Small intestine (tissue), 7 donors: ENCODE measurements at regions not wholly inside any gene's neighbourhood (a gene's known extent, or its start where the extent isn't known, plus 50 kb on each side); places are given as distances from the start of the nearest gene placed in this dataset.

ENCODE experiments used
- DNase-seq, 2 donors: peaks; one replicate each; pipeline versions ENCODE4 v3.0.0 to v3.0.0-alpha.2; 2013
- FAIRE-seq: peaks from 2 replicates; lab custom pipeline; 2012; peaks lifted over from hg19 to GRCh38; lab: Jason Lieb, UNC
- H3K27ac ChIP-seq, 3 donors: one replicate each; pipeline ENCODE4 v1.5.1; 2013; ENCODE audit warnings: low read length in 2 of 3, mild to moderate bottlenecking in 2 of 3, control low read depth in 1 of 3, inconsistent platforms in 1 of 3, low read depth in 1 of 3, moderate library complexity in 1 of 3
- H3K27me3 ChIP-seq, 3 donors: one replicate each; pipeline ENCODE4 v1.6.1; 2013; ENCODE audit warnings: low read length in 3 of 3, inconsistent platforms in 1 of 3; ENCODE audit not compliant: control insufficient read depth in 3 of 3, insufficient read depth in 3 of 3
- H3K36me3 ChIP-seq, 3 donors: one replicate each; pipeline ENCODE4 v1.6.1; 2013; ENCODE audit warnings: low read length in 3 of 3, inconsistent platforms in 1 of 3, low read depth in 1 of 3, mild to moderate bottlenecking in 1 of 3, moderate library complexity in 1 of 3; ENCODE audit not compliant: control insufficient read depth in 3 of 3, insufficient read depth in 2 of 3
- H3K4me1 ChIP-seq, 3 donors: one replicate each; pipeline ENCODE4 v1.6.1; 2013; ENCODE audit warnings: low read length in 2 of 3, inconsistent platforms in 1 of 3, low read depth in 1 of 3, mild to moderate bottlenecking in 1 of 3, moderate library complexity in 1 of 3; ENCODE audit not compliant: control insufficient read depth in 3 of 3, insufficient read depth in 2 of 3
- H3K4me3 ChIP-seq, 3 donors: one replicate each; pipeline ENCODE4 v1.5.1; 2013; ENCODE audit warnings: low read length in 3 of 3, control low read depth in 1 of 3, inconsistent platforms in 1 of 3, low read depth in 1 of 3, mild to moderate bottlenecking in 1 of 3, moderate library complexity in 1 of 3
- H3K9me3 ChIP-seq, 2 donors: one replicate each; pipeline ENCODE4 v1.6.1; 2013; ENCODE audit warnings: low read depth in 1 of 2, low read length in 1 of 2; ENCODE audit not compliant: control insufficient read depth in 2 of 2, insufficient read depth in 1 of 2
- WGBS, 3 donors: extraction: QIAGEN DNeasy Blood & Tissue Kit; methylation state at CpG; one replicate each; pipeline ENCODE4 v1.1.7; 2013; 5-methylcytosine and 5-hydroxymethylcytosine counted together
- donor health status: healthy with polysubstance abuse.
- donor health status: control.
- donor health status: control.
- donor health status: Bipolar disorder and iron deficiency.
- donor health status: healthy.

GRCh38 chr3:127520993-127521392 is 69.5 kb downstream of the TPRA1 start:
- Histone ChIP-seq H3K4me3 (no peak overlapping the region), H3K27ac (no peak overlapping the region), H3K4me1 (no peaks in the 10 kb centered on the region), H3K36me3 (no peaks in the 10 kb centered on the region), H3K9me3 (peaks cover 0 to 3% of the 10 kb centered on the region in 2 donors), H3K27me3 (peaks cover 0 to 4% (median 3%) of the 10 kb centered on the region in 3 donors)
- DNase-seq (no peak), FAIRE-seq (no peak)
- 61 to 81% (median 72%) methylated on average over 4 of the region's 4 CpGs for WGBS, 3 donors

DNA sequence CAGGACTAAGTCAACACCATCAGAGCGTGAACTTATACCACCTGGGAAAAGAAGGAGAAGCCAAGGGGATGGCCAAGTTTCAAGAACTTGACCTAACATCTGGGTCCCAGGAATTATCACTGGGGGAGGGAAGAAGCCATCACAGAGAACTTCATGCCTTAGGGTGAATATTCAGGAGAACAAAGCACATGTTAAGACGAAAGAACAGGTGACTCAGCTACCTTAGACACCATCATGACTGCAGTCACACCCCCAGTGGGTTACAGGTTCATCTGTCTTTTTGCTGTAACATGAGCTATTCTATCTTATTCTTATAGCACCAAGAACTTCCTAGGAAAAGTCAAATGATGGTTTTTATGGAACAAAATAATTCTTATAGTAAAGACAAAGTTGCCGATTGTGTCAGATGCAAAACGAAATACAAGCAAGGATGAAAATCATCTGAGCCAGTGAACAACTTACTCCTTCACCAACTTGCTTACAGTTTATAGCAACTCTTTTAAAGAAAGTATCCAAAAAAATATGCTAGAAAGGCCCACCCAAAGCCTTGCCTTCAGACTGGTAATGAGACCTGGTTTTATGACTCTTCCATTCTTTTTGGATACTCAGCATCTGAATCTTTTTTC is 72.0 kb downstream of the TPRA1 start:
- H3K9me3 ChIP-seq = peaks cover 0 to 3% of the 10 kb centered on the region in 2 donors
- FAIRE-seq (no peak), DNase-seq (no peak)
- no peak overlapping the region for H3K27ac ChIP-seq
- no peak overlapping the region for H3K4me3 ChIP-seq
- WGBS, 3 donors = 77 to 86% (median 79%) methylated on average over 4 of the region's 4 CpGs
- H3K4me1 ChIP-seq = no peaks in the 10 kb centered on the region
- no peaks in the 10 kb centered on the region for H3K36me3 ChIP-seq
- peaks cover 0 to 4% (median 3%) of the 10 kb centered on the region in 3 donors for H3K27me3 ChIP-seq

DNA sequence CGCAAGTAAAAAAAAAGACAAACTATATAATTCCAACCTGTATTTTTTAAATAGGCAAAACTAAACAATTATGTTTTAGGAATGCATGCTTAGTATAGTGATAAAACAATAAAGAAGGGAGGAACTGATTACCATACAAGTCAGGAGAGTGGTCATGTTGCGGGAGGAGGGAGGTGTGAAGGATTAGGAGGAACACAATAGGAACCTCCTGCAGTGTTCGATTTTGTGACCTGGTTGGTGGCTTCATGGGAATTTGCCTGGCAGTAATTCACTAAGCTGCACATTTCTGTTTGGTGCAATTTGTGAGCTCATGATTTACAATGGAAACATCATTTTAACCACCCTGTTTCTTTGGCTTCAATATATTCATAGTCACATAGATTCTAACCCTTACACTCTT is 78.3 kb downstream of the TPRA1 start:
- H3K36me3 ChIP-seq = no peaks in the 10 kb centered on the region
- no peak for FAIRE-seq
- no peak overlapping the region for H3K27ac ChIP-seq
- no peak for DNase-seq
- no peaks in the 10 kb centered on the region for H3K9me3 ChIP-seq
- H3K27me3 ChIP-seq = no peaks in the 10 kb centered on the region
- H3K4me3 ChIP-seq = no peak overlapping the region
- H3K4me1 ChIP-seq = no peaks in the 10 kb centered on the region
- 42 to 55% (median 45%) methylated on average over 3 of the region's 3 CpGs for WGBS, 3 donors

- Histone ChIP-seq H3K9me3 (peaks cover 0 to 9% of the 10 kb centered on the region in 2 donors), H3K4me3 (no peak overlapping the region), H3K4me1 (no peaks in the 10 kb centered on the region), H3K27ac (no peak overlapping the region), H3K27me3 (peaks cover 0 to under 1% (median 0%) of the 10 kb centered on the region in 3 donors), H3K36me3 (no peaks in the 10 kb centered on the region)
- DNase-seq = no peak
- FAIRE-seq = no peak
- WGBS, 3 donors = 83 to 96% (median 83%) methylated on average over 1 of the region's 1 CpG
Observed at GRCh38 chr3:127501177-127501576, 89.4 kb downstream of the TPRA1 start.

GRCh38 chr3:127497676-127498075 is 92.9 kb downstream of the TPRA1 start:
- no peak for FAIRE-seq
- WGBS, 3 donors = 54 to 78% (median 64%) methylated on average over 2 of the region's 2 CpGs
- no peak overlapping the region for H3K27ac ChIP-seq

DNA sequence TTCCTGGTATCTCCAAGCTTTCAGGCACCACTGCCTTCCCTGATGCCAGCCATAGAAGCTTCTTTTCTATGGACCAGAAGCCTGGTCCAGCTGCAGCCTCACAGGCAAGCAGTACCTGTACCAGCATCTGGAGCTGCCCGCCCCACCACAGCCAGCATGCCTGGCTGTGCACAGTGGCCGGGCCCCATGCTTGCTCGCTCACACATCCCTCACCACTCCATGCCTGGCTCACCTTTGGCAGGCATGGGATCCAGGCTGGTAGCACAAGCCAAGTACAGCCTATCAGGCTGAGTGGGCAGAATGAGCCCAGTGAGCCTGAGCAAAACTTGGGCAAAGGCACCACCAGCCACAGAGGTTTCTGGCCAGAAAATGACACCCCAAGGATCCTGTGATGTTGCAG is 93.4 kb downstream of the TPRA1 start:
- Histone ChIP-seq H3K27ac (no peak overlapping the region), H3K4me1 (no peaks in the 10 kb centered on the region), H3K36me3 (no peaks in the 10 kb centered on the region), H3K4me3 (no peak overlapping the region), H3K9me3 (peaks cover 0 to 8% of the 10 kb centered on the region in 2 donors), H3K27me3 (peaks cover 0 to 5% (median 0%) of the 10 kb centered on the region in 3 donors)
- DNase-seq (no peak), FAIRE-seq (no peak)
- 89 to 90% (median 90%) methylated on average over 3 of the region's 3 CpGs for WGBS, 3 donors

More at GRCh38 chr3:127497676-127498075, 92.9 kb downstream of the TPRA1 start:
- peaks cover 0 to 8% of the 10 kb centered on the region in 2 donors for H3K9me3 ChIP-seq
- H3K4me3 ChIP-seq = no peak overlapping the region
- no peaks in the 10 kb centered on the region for H3K36me3 ChIP-seq
- peaks cover 0 to 2% (median 0%) of the 10 kb centered on the region in 3 donors for H3K27me3 ChIP-seq
- no peak for DNase-seq
- H3K4me1 ChIP-seq = no peaks in the 10 kb centered on the region

GRCh38 chr3:127495821-127496655 is 94.5 kb downstream of the TPRA1 start:
- 45 to 76% (median 50%) methylated on average over 2 of the region's 2 CpGs for WGBS, 3 donors
- no peaks in the 10 kb centered on the region for H3K36me3 ChIP-seq
- peaks cover 0 to 6% (median 0%) of the 10 kb centered on the region in 3 donors for H3K27me3 ChIP-seq
- FAIRE-seq (no peak), DNase-seq (no peak)
- no peaks in the 10 kb centered on the region for H3K4me1 ChIP-seq
- peaks cover 0 to 4% of the 10 kb centered on the region in 2 donors for H3K9me3 ChIP-seq
- no peak overlapping the region for H3K27ac ChIP-seq
- no peak overlapping the region for H3K4me3 ChIP-seq

GRCh38 chr3:127493924-127494646 is 96.4 kb downstream of the TPRA1 start:
- Histone ChIP-seq H3K27ac (no peak overlapping the region), H3K27me3 (peaks cover 0 to 6% (median 0%) of the 10 kb centered on the region in 3 donors), H3K4me1 (no peaks in the 10 kb centered on the region), H3K9me3 (peaks cover 0 to 2% of the 10 kb centered on the region in 2 donors), H3K4me3 (no peak overlapping the region), H3K36me3 (no peaks in the 10 kb centered on the region)
- DNase-seq = no peak
- no peak for FAIRE-seq
- 83 to 85% (median 84%) methylated on average over 4 of the region's 4 CpGs for WGBS, 3 donors
